BJ (cell line): ENCODE measurements at regions not wholly inside any gene's neighbourhood (a gene's known extent, or its start where the extent isn't known, plus 50 kb on each side); places are given as distances from the start of the nearest gene placed in this dataset.

ENCODE experiments used
- CTCF ChIA-PET: fragments of 350-600 bp; formaldehyde crosslinking; extraction: SDS; loops from one replicate; lab custom pipeline; 2021; ENCODE audit warnings: antibody characterized with exemption, inconsistent platforms; lab: Yijun Ruan, JAX
- POLR2A ChIA-PET: fragments of 300-600 bp; sonication (Branson Sonifier 250); formaldehyde crosslinking; extraction: SDS; loops from one replicate; lab custom pipeline; 2021; ENCODE audit warnings: antibody characterized with exemption; lab: Charles Lee
- DNase-seq: peaks from one replicate; pipeline ENCODE4 v3.0.0-alpha.2; 2011; ENCODE audit warnings: low read depth
- H3K27me3 ChIP-seq: 2 replicates; pipeline ENCODE4 v1.6.0; 2011; ENCODE audit warnings: low read length; ENCODE audit not compliant: control insufficient read depth, insufficient read depth
- H3K36me3 ChIP-seq: 2 replicates; pipeline ENCODE4 v1.5.1; 2011; ENCODE audit warnings: low read length; ENCODE audit not compliant: control insufficient read depth, insufficient read depth
- H3K4me3 ChIP-seq: 2 replicates; pipeline ENCODE4 v1.5.1; 2011; ENCODE audit warnings: low read depth, mild to moderate bottlenecking, control low read depth, low read length
- CTCF ChIP-seq: IDR thresholded peaks from 2 replicates; pipeline ENCODE4 v1.5.1; 2011; ENCODE audit warnings: low read depth, mild to moderate bottlenecking, control low read depth, inconsistent platforms, low read length, moderate library complexity; ENCODE audit not compliant: insufficient read depth

DNA sequence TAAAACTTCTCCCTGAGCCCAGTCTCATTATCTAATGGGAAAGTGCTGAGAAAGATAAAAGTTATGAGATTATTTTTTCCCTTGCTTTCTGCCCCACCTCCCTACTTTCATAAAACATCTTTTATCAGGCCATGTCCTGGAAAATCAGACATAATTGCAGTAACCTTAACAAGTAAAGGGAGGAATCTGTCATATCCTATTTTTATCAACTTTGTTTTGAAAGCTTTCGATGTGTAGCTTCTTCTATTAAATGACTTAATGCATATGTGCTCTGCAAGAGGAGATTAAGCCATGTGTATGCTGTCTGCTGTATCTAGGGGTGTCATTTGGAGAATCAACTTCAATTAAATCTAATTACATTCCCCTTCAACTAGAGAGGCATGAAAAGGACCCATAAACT, 408.9 kb downstream of the CBLN4 start:
- CTCF ChIA-PET, result no interaction called here
- POLR2A ChIA-PET, result no interaction called here
- H3K36me3 ChIP-seq, result no peaks in the 10 kb centered on the region

GRCh38 chr20:55592866-55593265, 412.5 kb downstream of the CBLN4 start:
- TF ChIP-seq CTCF, result no peak
- Histone ChIP-seq H3K36me3 (no peaks in the 10 kb centered on the region), H3K4me3 (no peak overlapping the region), H3K27me3 (no peaks in the 10 kb centered on the region)
- CTCF ChIA-PET, result no interaction called here
- POLR2A ChIA-PET, result no interaction called here
- DNase-seq, result no peak

More for the DNA sequence above, 408.9 kb downstream of the CBLN4 start:
- no peak for DNase-seq
- Histone ChIP-seq H3K27me3 (no peaks in the 10 kb centered on the region), H3K4me3 (no peak overlapping the region)
- TF ChIP-seq CTCF, result no peak

- ChIA-PET CTCF (no interaction called here), POLR2A (no interaction called here)
- no peaks in the 10 kb centered on the region for H3K36me3 ChIP-seq
- TF ChIP-seq CTCF, result no peak
- DNase-seq, result no peak
- H3K4me3 ChIP-seq, result no peak overlapping the region
- no peaks in the 10 kb centered on the region for H3K27me3 ChIP-seq
These were observed 418.7 kb downstream of the CBLN4 start for GRCh38 chr20:55586610-55587009.

DNA sequence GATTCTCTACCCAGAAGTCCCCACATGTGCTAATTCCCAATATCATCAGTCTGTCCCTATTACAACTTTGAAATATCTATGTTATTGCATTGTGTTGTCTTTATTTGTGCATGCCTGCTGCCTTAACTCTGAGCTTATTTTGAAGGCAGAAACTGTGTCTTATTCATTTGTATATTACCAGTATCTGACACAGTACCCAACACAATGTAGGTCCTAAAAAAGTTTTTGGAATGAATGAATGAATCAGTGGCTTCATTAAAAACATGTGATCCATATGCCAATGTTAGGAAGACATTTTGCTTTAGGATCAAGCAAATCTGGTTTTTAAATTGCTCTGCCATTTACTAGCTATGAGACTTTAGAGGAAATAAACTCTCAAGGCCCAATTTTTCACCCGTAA, 420.4 kb downstream of the CBLN4 start:
- CTCF ChIA-PET, result no interaction called here
- no peaks in the 10 kb centered on the region for H3K36me3 ChIP-seq
- TF ChIP-seq CTCF, result no peak
- no peak for DNase-seq
- H3K27me3 ChIP-seq, result no peaks in the 10 kb centered on the region
- POLR2A ChIA-PET, result no interaction called here
- H3K4me3 ChIP-seq, result no peak overlapping the region

DNA sequence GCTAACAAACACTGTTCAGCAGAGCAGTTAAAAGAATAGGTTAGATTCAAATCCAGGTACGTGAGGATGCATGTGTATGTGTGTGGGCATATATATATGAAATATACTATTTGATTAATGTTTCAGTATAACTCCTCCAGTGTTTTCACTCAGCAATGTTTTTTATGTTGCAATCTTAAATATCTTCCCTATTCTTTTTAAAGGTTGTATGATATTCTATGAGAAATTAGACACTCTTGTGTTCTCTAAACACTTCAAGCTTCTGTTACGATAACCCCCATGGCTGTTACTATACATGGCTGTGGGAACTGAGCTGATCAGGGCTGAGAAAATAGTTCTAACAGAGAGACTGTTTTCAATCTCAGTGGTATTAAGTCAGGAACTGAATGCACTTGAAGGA, 421.0 kb downstream of the CBLN4 start:
- TF ChIP-seq CTCF, result no peak
- ChIA-PET CTCF (no interaction called here), POLR2A (no interaction called here)
- Histone ChIP-seq H3K27me3 (no peaks in the 10 kb centered on the region), H3K36me3 (no peaks in the 10 kb centered on the region), H3K4me3 (no peak overlapping the region)
- no peak for DNase-seq
